ENCODE measurements at regions not wholly inside any gene's neighbourhood (a gene's known extent, or its start where the extent isn't known, plus 50 kb on each side); places are given as distances from the start of the nearest gene placed in this dataset.

DNA sequence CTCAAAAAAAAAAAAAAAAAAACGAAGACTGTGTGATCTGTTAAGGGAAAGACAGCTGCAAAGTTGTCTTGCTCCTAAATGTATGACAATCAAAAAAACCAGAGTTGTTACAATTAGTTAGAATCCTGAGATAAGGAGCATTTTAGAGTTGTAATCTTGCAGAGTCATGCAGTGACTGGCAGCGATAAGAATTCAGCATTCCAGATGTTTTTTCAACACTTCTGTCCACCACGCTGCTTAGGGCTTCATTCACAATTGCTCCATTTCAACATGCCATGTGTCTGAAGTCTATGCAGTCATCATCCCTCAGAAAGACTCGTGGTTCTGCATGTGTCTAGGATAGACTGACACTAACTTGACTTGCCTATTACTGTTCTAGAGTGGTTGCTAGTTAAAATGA is 102.4 kb upstream of the BACE2 start:
- TF ChIP-seq, protein P1, sequence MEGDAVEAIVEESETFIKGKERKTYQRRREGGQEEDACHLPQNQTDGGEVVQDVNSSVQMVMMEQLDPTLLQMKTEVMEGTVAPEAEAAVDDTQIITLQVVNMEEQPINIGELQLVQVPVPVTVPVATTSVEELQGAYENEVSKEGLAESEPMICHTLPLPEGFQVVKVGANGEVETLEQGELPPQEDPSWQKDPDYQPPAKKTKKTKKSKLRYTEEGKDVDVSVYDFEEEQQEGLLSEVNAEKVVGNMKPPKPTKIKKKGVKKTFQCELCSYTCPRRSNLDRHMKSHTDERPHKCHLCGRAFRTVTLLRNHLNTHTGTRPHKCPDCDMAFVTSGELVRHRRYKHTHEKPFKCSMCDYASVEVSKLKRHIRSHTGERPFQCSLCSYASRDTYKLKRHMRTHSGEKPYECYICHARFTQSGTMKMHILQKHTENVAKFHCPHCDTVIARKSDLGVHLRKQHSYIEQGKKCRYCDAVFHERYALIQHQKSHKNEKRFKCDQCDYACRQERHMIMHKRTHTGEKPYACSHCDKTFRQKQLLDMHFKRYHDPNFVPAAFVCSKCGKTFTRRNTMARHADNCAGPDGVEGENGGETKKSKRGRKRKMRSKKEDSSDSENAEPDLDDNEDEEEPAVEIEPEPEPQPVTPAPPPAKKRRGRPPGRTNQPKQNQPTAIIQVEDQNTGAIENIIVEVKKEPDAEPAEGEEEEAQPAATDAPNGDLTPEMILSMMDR (IDR thresholded peaks at IDR 0.05; ENCODE audit: extremely low read depth, missing control alignments): no peak
- no peak for DNase-seq (ENCODE audit: low spot score)

DNA sequence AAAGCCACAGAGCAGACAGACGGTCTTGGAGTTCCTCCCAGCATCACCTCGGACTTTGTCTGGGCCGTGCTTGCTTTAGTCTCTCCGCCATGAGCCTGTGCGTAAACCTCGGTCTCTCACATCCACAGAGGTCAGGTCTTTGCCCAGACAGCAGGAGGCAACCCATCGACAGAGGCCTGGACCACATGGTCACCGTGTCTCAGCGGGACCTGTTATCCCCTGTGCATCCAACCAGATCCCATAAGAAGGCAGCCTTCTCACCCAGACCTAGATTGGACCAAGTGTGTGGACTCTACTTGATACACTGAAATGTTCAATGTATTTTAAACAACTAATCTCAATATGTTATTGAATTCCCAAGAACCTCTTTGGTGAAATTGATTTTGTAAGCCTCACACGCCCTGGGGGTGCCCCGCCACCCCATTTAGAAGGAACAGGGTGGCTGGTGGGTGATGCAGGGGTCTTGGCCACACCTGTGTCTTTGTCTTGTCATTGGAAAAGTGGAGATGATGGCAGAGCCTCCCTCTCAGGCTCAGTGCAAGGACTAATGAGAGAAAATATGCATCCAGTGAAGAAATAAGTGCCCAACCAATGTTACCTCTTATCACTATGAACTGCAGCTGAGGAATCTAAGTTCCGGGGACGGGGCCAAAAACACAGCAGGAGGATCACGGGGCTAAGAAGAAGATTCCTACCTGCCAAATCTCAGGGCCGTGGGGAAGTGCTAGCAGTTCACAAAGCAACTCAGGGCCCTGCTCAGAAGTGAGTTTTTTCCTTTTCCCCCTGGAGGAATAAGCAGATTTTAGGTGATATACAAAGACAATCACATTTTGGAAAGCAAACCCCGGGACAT is 101.6 kb upstream of the BACE2 start:
- DNase-seq (ENCODE audit: low spot score): no peak

DNA sequence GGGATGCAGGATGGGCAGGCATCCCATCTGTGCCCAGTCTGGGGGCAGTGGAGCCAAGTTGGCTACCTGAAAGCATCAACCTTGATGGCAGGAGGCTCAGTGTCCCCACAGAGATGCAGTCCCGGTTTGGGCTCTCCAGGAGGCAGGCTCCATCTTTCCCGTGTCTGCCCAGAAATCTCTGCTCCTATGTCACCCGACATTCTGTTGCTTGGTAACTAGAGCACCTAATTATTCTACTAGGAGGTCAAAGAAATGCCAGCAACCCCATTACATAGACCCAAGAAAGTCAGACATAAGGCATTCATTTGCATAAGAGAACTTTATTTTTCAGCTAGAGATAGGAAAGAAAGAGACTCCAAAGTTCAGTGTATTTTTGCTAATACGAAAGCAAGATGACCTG is 100.3 kb upstream of the BACE2 start:
- TF ChIP-seq, protein P1 (IDR thresholded peaks at IDR 0.05; ENCODE audit: extremely low read depth, missing control alignments): no peak
- DNase-seq (ENCODE audit: low spot score): no peak

More for the DNA sequence above, 101.6 kb upstream of the BACE2 start:
- TF ChIP-seq, protein P1 (IDR thresholded peaks at IDR 0.05; ENCODE audit: extremely low read depth, missing control alignments): no peak

DNA sequence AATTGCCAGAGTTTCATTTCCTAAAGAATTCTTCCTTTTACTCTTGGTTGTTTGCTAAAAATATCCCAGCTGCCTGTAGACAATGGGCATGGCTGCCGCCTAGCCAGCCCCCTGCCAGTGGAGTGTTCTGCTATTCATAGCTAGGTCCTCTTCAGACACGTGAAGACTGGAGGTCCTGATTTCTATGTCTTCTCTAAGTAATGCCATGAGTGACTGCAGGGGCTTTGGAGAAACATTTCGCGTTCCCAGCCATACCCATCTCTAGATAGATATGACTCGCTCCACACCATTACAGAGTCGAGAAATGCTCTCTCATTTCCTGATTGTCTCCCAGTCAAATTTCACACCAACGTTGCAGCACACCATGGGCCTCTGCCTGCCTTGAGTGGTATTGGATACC is 99.5 kb upstream of the BACE2 start:
- no peak for DNase-seq (ENCODE audit: low spot score)
- TF ChIP-seq, protein P1 (IDR thresholded peaks at IDR 0.05; ENCODE audit: extremely low read depth, missing control alignments): no peak

DNA sequence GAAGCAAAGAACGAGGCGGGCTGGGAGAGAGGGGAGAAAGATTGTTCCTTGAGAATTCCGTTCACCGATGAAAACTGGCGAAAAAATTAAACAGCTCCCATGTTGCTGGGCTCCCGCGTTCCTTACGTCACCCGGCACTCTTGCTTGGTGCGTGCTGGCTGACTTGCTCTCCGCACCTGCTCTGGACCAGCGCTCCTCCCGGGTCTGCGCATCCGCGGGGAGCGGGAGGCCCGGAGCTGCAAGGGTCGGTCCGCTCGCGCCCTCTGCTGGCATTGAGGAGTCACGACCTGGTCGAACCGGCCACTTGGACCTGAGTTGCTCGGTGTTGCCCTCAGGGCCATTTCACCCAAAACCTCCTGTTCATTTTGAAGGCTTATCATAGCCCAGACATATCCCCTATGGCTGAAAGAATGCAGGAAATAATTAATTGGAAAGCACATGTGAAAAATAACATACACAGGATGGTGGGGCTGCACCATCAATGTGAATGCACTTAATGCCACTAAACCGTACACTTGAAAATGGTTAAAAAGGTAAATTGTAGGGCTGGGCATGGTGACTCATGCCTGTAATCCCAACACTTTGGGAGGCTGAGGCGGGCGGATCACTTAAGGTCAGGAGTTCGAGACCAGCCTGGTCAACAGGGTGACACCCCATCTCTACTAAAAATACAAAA is 98.9 kb upstream of the BACE2 start:
- TF ChIP-seq, protein P1 (IDR thresholded peaks at IDR 0.05; ENCODE audit: extremely low read depth, missing control alignments): peak; percentile 72
- peak; percentile 80 for DNase-seq (ENCODE audit: low spot score)

DNA sequence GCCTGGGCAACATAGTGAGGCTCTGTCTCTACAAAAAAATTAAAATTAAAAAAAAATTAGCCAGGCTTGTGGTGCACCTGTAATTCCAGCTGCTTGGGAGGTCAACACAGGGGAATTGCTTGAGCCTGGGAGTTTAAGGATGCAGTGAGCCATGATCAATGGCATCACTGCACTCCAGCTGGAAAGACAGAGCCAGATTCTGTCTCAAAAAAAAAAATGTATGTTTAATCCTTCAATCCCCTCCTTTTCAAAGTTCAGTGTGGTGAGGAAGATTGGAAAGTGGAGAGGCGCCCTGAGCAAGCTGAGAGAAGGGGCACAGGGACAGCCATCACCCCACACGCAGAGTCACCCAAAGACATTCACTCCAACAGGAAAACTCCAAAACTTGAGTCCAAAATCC is 97.7 kb upstream of the BACE2 start:
- TF ChIP-seq, protein P1 (IDR thresholded peaks at IDR 0.05; ENCODE audit: extremely low read depth, missing control alignments): no peak

More for the DNA sequence above, 97.7 kb upstream of the BACE2 start:
- no peak for DNase-seq (ENCODE audit: low spot score)

Data from GM20000 (cell line).